Astrocyte (in vitro differentiated cells and primary cell): ENCODE measurements at regions not wholly inside any gene's neighbourhood (a gene's known extent, or its start where the extent isn't known, plus 50 kb on each side); places are given as distances from the start of the nearest gene placed in this dataset.
"Not testable (repeated sequence)": the region's sequence is repeated elsewhere in the genome, so short reads cannot be mapped to it uniquely, and the experiment has no call there.

Source experiments
- EZH2 ChIP-seq: IDR thresholded peaks from 2 replicates; pipeline ENCODE4 v1.6.1; 2012; ENCODE audit warnings: mild to moderate bottlenecking, low read length, inconsistent platforms; ENCODE audit not compliant: insufficient read depth
- TF ChIP-seq, protein P1 (sequence below): IDR thresholded peaks from 2 replicates; pipeline ENCODE4 v1.5.1; 2011; ENCODE audit warnings: low read depth, mild to moderate bottlenecking, inconsistent platforms, low read length, moderate library complexity; ENCODE audit not compliant: insufficient read depth

GRCh38 chr12:28761897-28762296 is 387.2 kb upstream of the FAR2 start:
- TF ChIP-seq, protein P1, sequence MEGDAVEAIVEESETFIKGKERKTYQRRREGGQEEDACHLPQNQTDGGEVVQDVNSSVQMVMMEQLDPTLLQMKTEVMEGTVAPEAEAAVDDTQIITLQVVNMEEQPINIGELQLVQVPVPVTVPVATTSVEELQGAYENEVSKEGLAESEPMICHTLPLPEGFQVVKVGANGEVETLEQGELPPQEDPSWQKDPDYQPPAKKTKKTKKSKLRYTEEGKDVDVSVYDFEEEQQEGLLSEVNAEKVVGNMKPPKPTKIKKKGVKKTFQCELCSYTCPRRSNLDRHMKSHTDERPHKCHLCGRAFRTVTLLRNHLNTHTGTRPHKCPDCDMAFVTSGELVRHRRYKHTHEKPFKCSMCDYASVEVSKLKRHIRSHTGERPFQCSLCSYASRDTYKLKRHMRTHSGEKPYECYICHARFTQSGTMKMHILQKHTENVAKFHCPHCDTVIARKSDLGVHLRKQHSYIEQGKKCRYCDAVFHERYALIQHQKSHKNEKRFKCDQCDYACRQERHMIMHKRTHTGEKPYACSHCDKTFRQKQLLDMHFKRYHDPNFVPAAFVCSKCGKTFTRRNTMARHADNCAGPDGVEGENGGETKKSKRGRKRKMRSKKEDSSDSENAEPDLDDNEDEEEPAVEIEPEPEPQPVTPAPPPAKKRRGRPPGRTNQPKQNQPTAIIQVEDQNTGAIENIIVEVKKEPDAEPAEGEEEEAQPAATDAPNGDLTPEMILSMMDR = not testable (repeated sequence)
- TF ChIP-seq EZH2 = not testable (repeated sequence)
